ENCODE measurements at regions not wholly inside any gene's neighbourhood (a gene's known extent, or its start where the extent isn't known, plus 50 kb on each side); places are given as distances from the start of the nearest gene placed in this dataset.

- H3K27me3 ChIP-seq: no peaks in the 10 kb centered on the region
- H3K4me1 ChIP-seq: no peaks in the 10 kb centered on the region
- no peak for TF ChIP-seq POLR2AphosphoS5 (IDR thresholded peaks at IDR 0.05)
- no peak for TF ChIP-seq POLR2A (IDR thresholded peaks at IDR 0.05)
- no peak for TF ChIP-seq EP300 (IDR thresholded peaks at IDR 0.05)
- TF ChIP-seq CTCF (IDR thresholded peaks at IDR 0.05): no peak
- H3K9me3 ChIP-seq: no peaks in the 10 kb centered on the region
- no peak overlapping the region for H3K4me3 ChIP-seq
- 89% methylated on average over 2 of the region's 2 CpGs for WGBS
- no peak for DNase-seq (ENCODE audit: low spot score in 2 of 2)
- H3K36me3 ChIP-seq: no peaks in the 10 kb centered on the region
- H3K27ac ChIP-seq: no peak overlapping the region
Measured at GRCh38 chr3:180543877-180544276, 58.1 kb upstream of the TTC14 start.

GRCh38 chr3:180546863-180547262 is 55.1 kb upstream of the TTC14 start:
- H3K36me3 ChIP-seq: no peaks in the 10 kb centered on the region
- no peak for TF ChIP-seq EP300 (IDR thresholded peaks at IDR 0.05)
- no peak for TF ChIP-seq POLR2A (IDR thresholded peaks at IDR 0.05)
- TF ChIP-seq POLR2AphosphoS5 (IDR thresholded peaks at IDR 0.05): no peak
- no peak overlapping the region for H3K27ac ChIP-seq
- no peaks in the 10 kb centered on the region for H3K4me1 ChIP-seq
- H3K27me3 ChIP-seq: no peaks in the 10 kb centered on the region
- DNase-seq (ENCODE audit: low spot score in 2 of 2): no peak
- WGBS: 42% methylated on average over 1 of the region's 1 CpG
- no peak overlapping the region for H3K4me3 ChIP-seq
- no peaks in the 10 kb centered on the region for H3K9me3 ChIP-seq

- WGBS: 50% methylated on average over 1 of the region's 1 CpG
- no peak for TF ChIP-seq EP300 (IDR thresholded peaks at IDR 0.05)
- Histone ChIP-seq H3K27me3 (no peaks in the 10 kb centered on the region), H3K27ac (no peak overlapping the region), H3K4me1 (no peaks in the 10 kb centered on the region), H3K36me3 (no peaks in the 10 kb centered on the region), H3K4me3 (no peak overlapping the region), H3K9me3 (no peaks in the 10 kb centered on the region)
- no peak for DNase-seq (ENCODE audit: low spot score in 2 of 2)
Measured at GRCh38 chr3:180548050-180548449, 53.9 kb upstream of the TTC14 start.

All from suprapubic skin (tissue), 4 donors.